ENCODE measurements at regions not wholly inside any gene's neighbourhood (a gene's known extent, or its start where the extent isn't known, plus 50 kb on each side); places are given as distances from the start of the nearest gene placed in this dataset.

- ATAC-seq (no peak), DNase-seq (no peak)
- H3K36me3 Mint-ChIP-seq (ENCODE audit: low read depth) = no peaks in the 10 kb centered on the region
- H3K9me3 Mint-ChIP-seq = peaks cover 9% of the 10 kb centered on the region
- no peaks in the 10 kb centered on the region for H3K27me3 Mint-ChIP-seq
- H3K4me1 Mint-ChIP-seq = no peaks in the 10 kb centered on the region
- H3K4me3 Mint-ChIP-seq = no peak overlapping the region
- H3K27ac Mint-ChIP-seq = no peak overlapping the region
Observed at GRCh38 chr2:211144974-211145665, 588.7 kb downstream of the CPS1 start.

- H3K27me3 Mint-ChIP-seq = no peaks in the 10 kb centered on the region
- peaks cover 3% of the 10 kb centered on the region for H3K9me3 Mint-ChIP-seq
- ATAC-seq = no peak
- H3K36me3 Mint-ChIP-seq (ENCODE audit: low read depth) = no peaks in the 10 kb centered on the region
- no peak overlapping the region for H3K4me3 Mint-ChIP-seq
- H3K4me1 Mint-ChIP-seq = no peaks in the 10 kb centered on the region
- DNase-seq = no peak
- H3K27ac Mint-ChIP-seq = no peak overlapping the region
Observed at GRCh38 chr2:211149731-211150130, 593.3 kb downstream of the CPS1 start.

DNA sequence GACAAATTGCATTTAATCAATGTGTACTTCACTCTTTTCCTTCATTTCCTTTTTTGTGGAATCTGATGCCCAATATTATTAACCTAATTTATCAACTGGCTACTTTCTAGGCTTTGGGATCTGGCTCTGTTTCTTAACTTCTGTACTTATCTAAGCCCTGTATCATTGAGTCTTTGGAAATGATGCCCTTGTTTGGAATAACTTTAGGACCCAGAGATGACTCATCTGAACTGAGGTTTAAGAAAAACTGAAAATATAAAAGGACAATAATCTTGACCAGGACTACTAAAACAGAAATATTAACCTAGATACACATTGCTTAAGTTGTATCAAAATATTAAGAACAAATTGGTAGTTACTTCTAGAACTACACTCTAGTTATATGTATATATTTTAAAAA is 600.8 kb downstream of the CPS1 start:
- Mint-ChIP-seq H3K4me1 (no peaks in the 10 kb centered on the region), H3K36me3 (ENCODE audit: low read depth) (no peaks in the 10 kb centered on the region), H3K27ac (no peak overlapping the region), H3K9me3 (no peaks in the 10 kb centered on the region), H3K4me3 (no peak overlapping the region), H3K27me3 (no peaks in the 10 kb centered on the region)
- no peak for ATAC-seq
- no peak for DNase-seq

GRCh38 chr2:211157856-211158463 is 601.6 kb downstream of the CPS1 start:
- DNase-seq (peak; percentile 75), ATAC-seq (peak; percentile 81)
- no peaks in the 10 kb centered on the region for H3K36me3 Mint-ChIP-seq (ENCODE audit: low read depth)
- H3K9me3 Mint-ChIP-seq = no peaks in the 10 kb centered on the region
- H3K4me3 Mint-ChIP-seq = no peak overlapping the region
- H3K27me3 Mint-ChIP-seq = no peaks in the 10 kb centered on the region
- no peak overlapping the region for H3K27ac Mint-ChIP-seq
- no peaks in the 10 kb centered on the region for H3K4me1 Mint-ChIP-seq

GRCh38 chr2:211159972-211160371 is 603.6 kb downstream of the CPS1 start:
- Mint-ChIP-seq H3K27me3 (no peaks in the 10 kb centered on the region), H3K9me3 (no peaks in the 10 kb centered on the region), H3K4me1 (no peaks in the 10 kb centered on the region), H3K27ac (no peak overlapping the region), H3K4me3 (no peak overlapping the region), H3K36me3 (ENCODE audit: low read depth) (no peaks in the 10 kb centered on the region)
- DNase-seq (no peak), ATAC-seq (no peak)

DNA sequence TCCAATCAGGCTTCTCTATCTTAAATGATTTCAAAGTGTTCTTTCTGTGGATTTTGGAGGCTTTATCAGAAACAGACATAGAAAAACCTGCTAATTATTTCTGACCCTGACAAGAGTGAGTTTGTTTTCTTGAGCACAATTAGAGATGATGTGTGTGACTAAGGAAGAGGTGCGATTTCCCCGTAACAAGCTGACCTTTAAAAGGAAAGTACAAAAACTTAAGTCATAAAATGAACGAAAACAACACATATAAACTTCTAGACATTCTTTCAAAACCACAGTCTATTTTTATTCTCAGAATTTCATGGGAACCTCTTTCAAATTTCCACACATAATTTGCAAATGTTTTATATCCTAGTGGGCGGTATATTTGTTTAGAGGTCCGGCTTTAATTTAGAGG is 604.8 kb downstream of the CPS1 start:
- Mint-ChIP-seq H3K27ac (no peak overlapping the region), H3K36me3 (ENCODE audit: low read depth) (no peaks in the 10 kb centered on the region), H3K9me3 (no peaks in the 10 kb centered on the region), H3K4me1 (no peaks in the 10 kb centered on the region), H3K4me3 (no peak overlapping the region), H3K27me3 (no peaks in the 10 kb centered on the region)
- no peak for ATAC-seq
- no peak for DNase-seq

- no peaks in the 10 kb centered on the region for H3K4me1 Mint-ChIP-seq
- H3K36me3 Mint-ChIP-seq (ENCODE audit: low read depth) = no peaks in the 10 kb centered on the region
- H3K27me3 Mint-ChIP-seq = no peaks in the 10 kb centered on the region
- no peak overlapping the region for H3K27ac Mint-ChIP-seq
- ATAC-seq (no peak), DNase-seq (no peak)
- H3K4me3 Mint-ChIP-seq = no peak overlapping the region
- no peaks in the 10 kb centered on the region for H3K9me3 Mint-ChIP-seq
Observed at GRCh38 chr2:211162911-211163310, 606.5 kb downstream of the CPS1 start.

DNA sequence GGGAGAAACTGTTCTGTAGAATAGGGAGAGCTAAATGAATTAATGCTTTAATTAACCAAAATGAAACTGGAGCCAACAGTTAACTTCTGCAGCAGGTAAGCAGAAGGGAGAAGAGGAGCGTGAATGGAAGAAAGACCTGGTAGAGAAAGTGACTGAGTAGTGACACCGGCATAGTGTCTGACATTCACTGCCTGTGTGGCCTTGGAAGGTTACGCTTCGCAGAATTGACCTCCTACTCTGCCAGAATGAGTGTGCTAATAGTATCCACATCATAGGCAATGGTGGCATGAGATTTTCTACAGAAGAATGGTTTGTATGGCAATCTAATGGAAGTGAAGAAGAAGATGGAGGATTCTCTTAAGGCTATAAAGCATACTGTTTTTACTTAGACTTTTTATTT is 614.4 kb downstream of the CPS1 start:
- Mint-ChIP-seq H3K27me3 (no peaks in the 10 kb centered on the region), H3K27ac (no peak overlapping the region), H3K4me1 (no peaks in the 10 kb centered on the region), H3K9me3 (no peaks in the 10 kb centered on the region), H3K36me3 (ENCODE audit: low read depth) (no peaks in the 10 kb centered on the region), H3K4me3 (no peak overlapping the region)
- ATAC-seq (no peak), DNase-seq (no peak)

DNA sequence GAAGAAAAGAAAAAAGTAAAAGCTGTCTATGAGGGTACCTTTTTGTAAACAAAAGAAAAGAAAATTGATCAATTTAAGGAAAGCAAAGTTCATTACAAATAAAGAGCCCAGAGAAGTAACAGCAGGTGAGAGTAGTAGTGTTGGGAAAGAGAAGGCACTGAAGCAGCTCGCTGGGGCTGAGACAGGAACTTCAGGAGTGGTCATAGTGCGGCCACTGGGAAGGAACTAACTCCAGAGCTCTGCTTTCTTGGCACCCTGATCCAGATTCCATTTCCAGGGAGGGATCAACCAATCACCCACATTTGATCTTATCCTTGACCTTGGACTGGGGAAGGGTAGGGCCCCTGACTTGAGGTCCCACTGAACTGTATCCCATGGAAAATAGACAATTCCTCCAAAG is 617.6 kb downstream of the CPS1 start:
- ATAC-seq = no peak
- H3K27me3 Mint-ChIP-seq = no peaks in the 10 kb centered on the region

DNA sequence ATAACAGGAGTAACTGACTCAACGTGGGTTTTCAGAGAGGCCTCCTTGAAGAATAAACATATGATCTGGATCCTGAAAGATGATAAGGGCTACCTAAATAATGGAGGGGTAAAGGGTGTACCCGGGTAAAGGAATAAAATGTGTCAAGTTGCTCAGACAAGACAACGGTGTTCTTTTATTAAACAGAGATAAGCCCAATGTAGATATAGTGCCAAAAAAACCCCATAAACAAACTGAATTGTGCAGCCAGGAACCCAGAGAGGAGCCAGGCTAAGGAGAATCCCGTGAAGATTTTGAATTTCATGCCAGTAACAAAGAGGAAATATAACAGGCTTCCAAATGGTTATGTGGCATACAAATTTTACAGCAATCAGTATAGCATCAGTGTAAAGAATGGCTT is 618.2 kb downstream of the CPS1 start:
- no peaks in the 10 kb centered on the region for H3K4me1 Mint-ChIP-seq
- no peaks in the 10 kb centered on the region for H3K9me3 Mint-ChIP-seq
- DNase-seq (no peak), ATAC-seq (no peak)
- no peak overlapping the region for H3K27ac Mint-ChIP-seq
- no peak overlapping the region for H3K4me3 Mint-ChIP-seq
- H3K36me3 Mint-ChIP-seq (ENCODE audit: low read depth) = no peaks in the 10 kb centered on the region
- H3K27me3 Mint-ChIP-seq = no peaks in the 10 kb centered on the region

More for the DNA sequence above, 617.6 kb downstream of the CPS1 start:
- Mint-ChIP-seq H3K9me3 (no peaks in the 10 kb centered on the region), H3K4me1 (no peaks in the 10 kb centered on the region), H3K4me3 (no peak overlapping the region), H3K36me3 (ENCODE audit: low read depth) (no peaks in the 10 kb centered on the region), H3K27ac (no peak overlapping the region)
- no peak for DNase-seq

- no peak overlapping the region for H3K4me3 Mint-ChIP-seq
- H3K27me3 Mint-ChIP-seq = no peaks in the 10 kb centered on the region
- no peak for DNase-seq
- no peaks in the 10 kb centered on the region for H3K9me3 Mint-ChIP-seq
- H3K4me1 Mint-ChIP-seq = no peaks in the 10 kb centered on the region
- H3K36me3 Mint-ChIP-seq (ENCODE audit: low read depth) = no peaks in the 10 kb centered on the region
- no peak for ATAC-seq
- no peak overlapping the region for H3K27ac Mint-ChIP-seq
Observed at GRCh38 chr2:211175956-211176355, 619.6 kb downstream of the CPS1 start.

GRCh38 chr2:211176514-211177141 is 620.2 kb downstream of the CPS1 start:
- H3K27ac Mint-ChIP-seq = no peak overlapping the region
- no peaks in the 10 kb centered on the region for H3K36me3 Mint-ChIP-seq (ENCODE audit: low read depth)
- H3K4me3 Mint-ChIP-seq = no peak overlapping the region
- no peaks in the 10 kb centered on the region for H3K4me1 Mint-ChIP-seq
- ATAC-seq (no peak), DNase-seq (no peak)
- no peaks in the 10 kb centered on the region for H3K9me3 Mint-ChIP-seq
- H3K27me3 Mint-ChIP-seq = no peaks in the 10 kb centered on the region

GRCh38 chr2:211181626-211182025 is 625.2 kb downstream of the CPS1 start:
- Mint-ChIP-seq H3K27me3 (no peaks in the 10 kb centered on the region), H3K4me1 (no peaks in the 10 kb centered on the region), H3K9me3 (no peaks in the 10 kb centered on the region), H3K27ac (no peak overlapping the region), H3K4me3 (no peak overlapping the region), H3K36me3 (ENCODE audit: low read depth) (no peaks in the 10 kb centered on the region)
- DNase-seq = no peak
- no peak for ATAC-seq

GRCh38 chr2:211187602-211188001 is 631.2 kb downstream of the CPS1 start:
- Mint-ChIP-seq H3K9me3 (no peaks in the 10 kb centered on the region), H3K27ac (no peak overlapping the region), H3K27me3 (no peaks in the 10 kb centered on the region), H3K4me1 (no peaks in the 10 kb centered on the region), H3K36me3 (ENCODE audit: low read depth) (no peaks in the 10 kb centered on the region), H3K4me3 (no peak overlapping the region)
- ATAC-seq (no peak), DNase-seq (no peak)

- ATAC-seq (no peak), DNase-seq (no peak)
- no peaks in the 10 kb centered on the region for H3K36me3 Mint-ChIP-seq (ENCODE audit: low read depth)
- no peak overlapping the region for H3K4me3 Mint-ChIP-seq
- H3K27ac Mint-ChIP-seq = no peak overlapping the region
- H3K9me3 Mint-ChIP-seq = peaks cover 4% of the 10 kb centered on the region
- no peaks in the 10 kb centered on the region for H3K4me1 Mint-ChIP-seq
- H3K27me3 Mint-ChIP-seq = no peaks in the 10 kb centered on the region
Observed at GRCh38 chr2:211203986-211204385, 647.6 kb downstream of the CPS1 start.

All from activated naive CD8-positive, alpha-beta T cell treated with anti-CD3 and anti-CD28 coated beads, Interleukin-2, amount 50 U/mL, for 24 hours (primary cell).